ENCODE measurements at regions not wholly inside any gene's neighbourhood (a gene's known extent, or its start where the extent isn't known, plus 50 kb on each side); places are given as distances from the start of the nearest gene placed in this dataset.

DNA sequence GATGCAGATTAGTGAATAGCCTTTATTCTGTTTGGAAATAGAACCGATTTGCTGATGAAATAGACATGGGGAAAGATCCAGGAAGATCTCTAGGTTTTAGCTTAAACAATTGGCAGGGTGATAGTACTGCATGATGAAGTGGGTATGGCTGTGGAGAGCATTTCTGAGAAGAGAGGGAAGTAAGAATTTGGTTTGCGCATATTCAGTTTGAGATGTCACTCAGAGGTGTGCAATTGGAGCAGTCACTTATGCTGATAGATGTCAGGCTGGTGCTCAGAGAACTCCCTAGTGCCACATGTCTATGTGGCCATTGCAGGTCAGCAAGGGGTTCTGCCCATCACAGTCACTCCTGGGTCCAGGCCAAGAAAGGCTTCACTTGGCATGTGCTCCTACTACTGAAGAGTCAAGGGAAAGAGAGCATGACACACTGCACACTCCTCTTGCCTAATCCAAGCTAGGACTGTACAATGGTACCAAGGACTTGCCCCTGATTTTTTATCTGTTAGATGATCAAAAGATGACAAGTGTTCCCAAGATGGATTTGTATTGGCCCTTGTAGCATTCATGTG lies 57.2 kb upstream of the ST8SIA2 start:
- peaks cover 7% of the 10 kb centered on the region; the same call in 2 of the 3 replicates for H3K4me1 Mint-ChIP-seq
- Histone ChIP-seq H3K4me3 (no peak overlapping the region), H3F3A (replicated peaks; ENCODE audit: low read depth) (no peaks in the 10 kb centered on the region), H3K79me2 (replicated peaks; ENCODE audit: insufficient read depth) (no peaks in the 10 kb centered on the region), H2AFZ (no peak overlapping the region), H3K36me3 (ENCODE audit: insufficient read depth) (no peaks in the 10 kb centered on the region), H3K4me1 (ENCODE audit: insufficient read depth) (no peaks in the 10 kb centered on the region), H3K9me2 (ENCODE audit: insufficient read depth) (0 out of 2 replicates have a peak, but pooled peaks cover 4% of the 10 kb centered on the region), H3K27me3 (ENCODE audit: insufficient read depth) (no peaks in the 10 kb centered on the region), H4K20me1 (replicated peaks; ENCODE audit: insufficient read depth) (no peaks in the 10 kb centered on the region), H3K4me2 (no peak overlapping the region), H3K27ac (ENCODE audit: low read depth) (no peak overlapping the region)
- DNase-seq (ENCODE audit: low spot score) (no peak), ATAC-seq (no peak)
- H3K27ac Mint-ChIP-seq: no peak overlapping the region
- peaks cover 8% of the 10 kb centered on the region; the same call in 2 of the 3 replicates for H3K9me3 Mint-ChIP-seq
- H3K4me3 Mint-ChIP-seq: no peak overlapping the region
- no peaks in the 10 kb centered on the region for H3K27me3 Mint-ChIP-seq (ENCODE audit: insufficient read depth, low read depth, poor library complexity)
- TF ChIP-seq ZNF331 (CRISPR knock-in tag; IDR thresholded peaks at IDR 0.05; ENCODE audit: low read depth): no peak
- no peak for TF ChIP-seq NANOG (IDR thresholded peaks at IDR 0.05; ENCODE audit: borderline replicate concordance)
- TF ChIP-seq, protein P1, sequence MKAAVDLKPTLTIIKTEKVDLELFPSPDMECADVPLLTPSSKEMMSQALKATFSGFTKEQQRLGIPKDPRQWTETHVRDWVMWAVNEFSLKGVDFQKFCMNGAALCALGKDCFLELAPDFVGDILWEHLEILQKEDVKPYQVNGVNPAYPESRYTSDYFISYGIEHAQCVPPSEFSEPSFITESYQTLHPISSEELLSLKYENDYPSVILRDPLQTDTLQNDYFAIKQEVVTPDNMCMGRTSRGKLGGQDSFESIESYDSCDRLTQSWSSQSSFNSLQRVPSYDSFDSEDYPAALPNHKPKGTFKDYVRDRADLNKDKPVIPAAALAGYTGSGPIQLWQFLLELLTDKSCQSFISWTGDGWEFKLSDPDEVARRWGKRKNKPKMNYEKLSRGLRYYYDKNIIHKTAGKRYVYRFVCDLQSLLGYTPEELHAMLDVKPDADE (IDR thresholded peaks at IDR 0.05): no peak
- TF ChIP-seq, protein P2, sequence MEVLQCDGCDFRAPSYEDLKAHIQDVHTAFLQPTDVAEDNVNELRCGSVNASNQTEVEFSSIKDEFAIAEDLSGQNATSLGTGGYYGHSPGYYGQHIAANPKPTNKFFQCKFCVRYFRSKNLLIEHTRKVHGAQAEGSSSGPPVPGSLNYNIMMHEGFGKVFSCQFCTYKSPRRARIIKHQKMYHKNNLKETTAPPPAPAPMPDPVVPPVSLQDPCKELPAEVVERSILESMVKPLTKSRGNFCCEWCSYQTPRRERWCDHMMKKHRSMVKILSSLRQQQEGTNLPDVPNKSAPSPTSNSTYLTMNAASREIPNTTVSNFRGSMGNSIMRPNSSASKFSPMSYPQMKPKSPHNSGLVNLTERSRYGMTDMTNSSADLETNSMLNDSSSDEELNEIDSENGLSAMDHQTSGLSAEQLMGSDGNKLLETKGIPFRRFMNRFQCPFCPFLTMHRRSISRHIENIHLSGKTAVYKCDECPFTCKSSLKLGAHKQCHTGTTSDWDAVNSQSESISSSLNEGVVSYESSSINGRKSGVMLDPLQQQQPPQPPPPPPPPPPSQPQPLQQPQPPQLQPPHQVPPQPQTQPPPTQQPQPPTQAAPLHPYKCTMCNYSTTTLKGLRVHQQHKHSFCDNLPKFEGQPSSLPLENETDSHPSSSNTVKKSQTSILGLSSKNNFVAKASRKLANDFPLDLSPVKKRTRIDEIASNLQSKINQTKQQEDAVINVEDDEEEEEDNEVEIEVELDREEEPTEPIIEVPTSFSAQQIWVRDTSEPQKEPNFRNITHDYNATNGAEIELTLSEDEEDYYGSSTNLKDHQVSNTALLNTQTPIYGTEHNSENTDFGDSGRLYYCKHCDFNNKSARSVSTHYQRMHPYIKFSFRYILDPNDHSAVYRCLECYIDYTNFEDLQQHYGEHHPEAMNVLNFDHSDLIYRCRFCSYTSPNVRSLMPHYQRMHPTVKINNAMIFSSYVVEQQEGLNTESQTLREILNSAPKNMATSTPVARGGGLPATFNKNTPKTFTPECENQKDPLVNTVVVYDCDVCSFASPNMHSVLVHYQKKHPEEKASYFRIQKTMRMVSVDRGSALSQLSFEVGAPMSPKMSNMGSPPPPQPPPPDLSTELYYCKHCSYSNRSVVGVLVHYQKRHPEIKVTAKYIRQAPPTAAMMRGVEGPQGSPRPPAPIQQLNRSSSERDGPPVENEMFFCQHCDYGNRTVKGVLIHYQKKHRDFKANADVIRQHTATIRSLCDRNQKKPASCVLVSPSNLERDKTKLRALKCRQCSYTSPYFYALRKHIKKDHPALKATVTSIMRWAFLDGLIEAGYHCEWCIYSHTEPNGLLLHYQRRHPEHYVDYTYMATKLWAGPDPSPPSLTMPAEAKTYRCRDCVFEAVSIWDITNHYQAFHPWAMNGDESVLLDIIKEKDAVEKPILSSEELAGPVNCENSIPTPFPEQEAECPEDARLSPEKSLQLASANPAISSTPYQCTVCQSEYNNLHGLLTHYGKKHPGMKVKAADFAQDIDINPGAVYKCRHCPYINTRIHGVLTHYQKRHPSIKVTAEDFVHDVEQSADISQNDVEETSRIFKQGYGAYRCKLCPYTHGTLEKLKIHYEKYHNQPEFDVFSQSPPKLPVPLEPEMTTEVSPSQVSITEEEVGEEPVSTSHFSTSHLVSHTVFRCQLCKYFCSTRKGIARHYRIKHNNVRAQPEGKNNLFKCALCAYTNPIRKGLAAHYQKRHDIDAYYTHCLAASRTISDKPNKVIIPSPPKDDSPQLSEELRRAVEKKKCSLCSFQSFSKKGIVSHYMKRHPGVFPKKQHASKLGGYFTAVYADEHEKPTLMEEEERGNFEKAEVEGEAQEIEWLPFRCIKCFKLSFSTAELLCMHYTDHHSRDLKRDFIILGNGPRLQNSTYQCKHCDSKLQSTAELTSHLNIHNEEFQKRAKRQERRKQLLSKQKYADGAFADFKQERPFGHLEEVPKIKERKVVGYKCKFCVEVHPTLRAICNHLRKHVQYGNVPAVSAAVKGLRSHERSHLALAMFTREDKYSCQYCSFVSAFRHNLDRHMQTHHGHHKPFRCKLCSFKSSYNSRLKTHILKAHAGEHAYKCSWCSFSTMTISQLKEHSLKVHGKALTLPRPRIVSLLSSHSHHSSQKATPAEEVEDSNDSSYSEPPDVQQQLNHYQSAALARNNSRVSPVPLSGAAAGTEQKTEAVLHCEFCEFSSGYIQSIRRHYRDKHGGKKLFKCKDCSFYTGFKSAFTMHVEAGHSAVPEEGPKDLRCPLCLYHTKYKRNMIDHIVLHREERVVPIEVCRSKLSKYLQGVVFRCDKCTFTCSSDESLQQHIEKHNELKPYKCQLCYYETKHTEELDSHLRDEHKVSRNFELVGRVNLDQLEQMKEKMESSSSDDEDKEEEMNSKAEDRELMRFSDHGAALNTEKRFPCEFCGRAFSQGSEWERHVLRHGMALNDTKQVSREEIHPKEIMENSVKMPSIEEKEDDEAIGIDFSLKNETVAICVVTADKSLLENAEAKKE (CRISPR knock-in tag; IDR thresholded peaks at IDR 0.05): no peak
- TF ChIP-seq STAT1 (IDR thresholded peaks at IDR 0.05; ENCODE audit: unreplicated experiment): no peak
- TF ChIP-seq, protein P3, sequence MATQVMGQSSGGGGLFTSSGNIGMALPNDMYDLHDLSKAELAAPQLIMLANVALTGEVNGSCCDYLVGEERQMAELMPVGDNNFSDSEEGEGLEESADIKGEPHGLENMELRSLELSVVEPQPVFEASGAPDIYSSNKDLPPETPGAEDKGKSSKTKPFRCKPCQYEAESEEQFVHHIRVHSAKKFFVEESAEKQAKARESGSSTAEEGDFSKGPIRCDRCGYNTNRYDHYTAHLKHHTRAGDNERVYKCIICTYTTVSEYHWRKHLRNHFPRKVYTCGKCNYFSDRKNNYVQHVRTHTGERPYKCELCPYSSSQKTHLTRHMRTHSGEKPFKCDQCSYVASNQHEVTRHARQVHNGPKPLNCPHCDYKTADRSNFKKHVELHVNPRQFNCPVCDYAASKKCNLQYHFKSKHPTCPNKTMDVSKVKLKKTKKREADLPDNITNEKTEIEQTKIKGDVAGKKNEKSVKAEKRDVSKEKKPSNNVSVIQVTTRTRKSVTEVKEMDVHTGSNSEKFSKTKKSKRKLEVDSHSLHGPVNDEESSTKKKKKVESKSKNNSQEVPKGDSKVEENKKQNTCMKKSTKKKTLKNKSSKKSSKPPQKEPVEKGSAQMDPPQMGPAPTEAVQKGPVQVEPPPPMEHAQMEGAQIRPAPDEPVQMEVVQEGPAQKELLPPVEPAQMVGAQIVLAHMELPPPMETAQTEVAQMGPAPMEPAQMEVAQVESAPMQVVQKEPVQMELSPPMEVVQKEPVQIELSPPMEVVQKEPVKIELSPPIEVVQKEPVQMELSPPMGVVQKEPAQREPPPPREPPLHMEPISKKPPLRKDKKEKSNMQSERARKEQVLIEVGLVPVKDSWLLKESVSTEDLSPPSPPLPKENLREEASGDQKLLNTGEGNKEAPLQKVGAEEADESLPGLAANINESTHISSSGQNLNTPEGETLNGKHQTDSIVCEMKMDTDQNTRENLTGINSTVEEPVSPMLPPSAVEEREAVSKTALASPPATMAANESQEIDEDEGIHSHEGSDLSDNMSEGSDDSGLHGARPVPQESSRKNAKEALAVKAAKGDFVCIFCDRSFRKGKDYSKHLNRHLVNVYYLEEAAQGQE (IDR thresholded peaks at IDR 0.05; ENCODE audit: unreplicated experiment): no peak
- no peak for TF ChIP-seq JUNB (IDR thresholded peaks at IDR 0.05; ENCODE audit: unreplicated experiment)
- TF ChIP-seq, protein P4, sequence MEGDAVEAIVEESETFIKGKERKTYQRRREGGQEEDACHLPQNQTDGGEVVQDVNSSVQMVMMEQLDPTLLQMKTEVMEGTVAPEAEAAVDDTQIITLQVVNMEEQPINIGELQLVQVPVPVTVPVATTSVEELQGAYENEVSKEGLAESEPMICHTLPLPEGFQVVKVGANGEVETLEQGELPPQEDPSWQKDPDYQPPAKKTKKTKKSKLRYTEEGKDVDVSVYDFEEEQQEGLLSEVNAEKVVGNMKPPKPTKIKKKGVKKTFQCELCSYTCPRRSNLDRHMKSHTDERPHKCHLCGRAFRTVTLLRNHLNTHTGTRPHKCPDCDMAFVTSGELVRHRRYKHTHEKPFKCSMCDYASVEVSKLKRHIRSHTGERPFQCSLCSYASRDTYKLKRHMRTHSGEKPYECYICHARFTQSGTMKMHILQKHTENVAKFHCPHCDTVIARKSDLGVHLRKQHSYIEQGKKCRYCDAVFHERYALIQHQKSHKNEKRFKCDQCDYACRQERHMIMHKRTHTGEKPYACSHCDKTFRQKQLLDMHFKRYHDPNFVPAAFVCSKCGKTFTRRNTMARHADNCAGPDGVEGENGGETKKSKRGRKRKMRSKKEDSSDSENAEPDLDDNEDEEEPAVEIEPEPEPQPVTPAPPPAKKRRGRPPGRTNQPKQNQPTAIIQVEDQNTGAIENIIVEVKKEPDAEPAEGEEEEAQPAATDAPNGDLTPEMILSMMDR (conservative IDR thresholded peaks at IDR 0.05; ENCODE audit: low read depth in 2 of 2): no peak
- TF ChIP-seq ZNF114 (CRISPR knock-in tag; IDR thresholded peaks at IDR 0.05): no peak
- no peak for TF ChIP-seq POLR2AphosphoS5 (IDR thresholded peaks at IDR 0.05; ENCODE audit: low read depth)
- TF ChIP-seq CREB1 (CRISPR knock-in tag; IDR thresholded peaks at IDR 0.05; ENCODE audit: low read depth): no peak
- TF ChIP-seq EZH2phosphoT487 (IDR thresholded peaks at IDR 0.05; ENCODE audit: unreplicated experiment): no peak
- no peak for TF ChIP-seq EZH2 (IDR thresholded peaks at IDR 0.05; ENCODE audit: low read depth, unreplicated experiment)
- no peaks in the 10 kb centered on the region for H3K36me3 Mint-ChIP-seq (ENCODE audit: low read depth)

Data from GM23338 (cell line).